ENCODE measurements at regions not wholly inside any gene's neighbourhood (a gene's known extent, or its start where the extent isn't known, plus 50 kb on each side); places are given as distances from the start of the nearest gene placed in this dataset.

DNA sequence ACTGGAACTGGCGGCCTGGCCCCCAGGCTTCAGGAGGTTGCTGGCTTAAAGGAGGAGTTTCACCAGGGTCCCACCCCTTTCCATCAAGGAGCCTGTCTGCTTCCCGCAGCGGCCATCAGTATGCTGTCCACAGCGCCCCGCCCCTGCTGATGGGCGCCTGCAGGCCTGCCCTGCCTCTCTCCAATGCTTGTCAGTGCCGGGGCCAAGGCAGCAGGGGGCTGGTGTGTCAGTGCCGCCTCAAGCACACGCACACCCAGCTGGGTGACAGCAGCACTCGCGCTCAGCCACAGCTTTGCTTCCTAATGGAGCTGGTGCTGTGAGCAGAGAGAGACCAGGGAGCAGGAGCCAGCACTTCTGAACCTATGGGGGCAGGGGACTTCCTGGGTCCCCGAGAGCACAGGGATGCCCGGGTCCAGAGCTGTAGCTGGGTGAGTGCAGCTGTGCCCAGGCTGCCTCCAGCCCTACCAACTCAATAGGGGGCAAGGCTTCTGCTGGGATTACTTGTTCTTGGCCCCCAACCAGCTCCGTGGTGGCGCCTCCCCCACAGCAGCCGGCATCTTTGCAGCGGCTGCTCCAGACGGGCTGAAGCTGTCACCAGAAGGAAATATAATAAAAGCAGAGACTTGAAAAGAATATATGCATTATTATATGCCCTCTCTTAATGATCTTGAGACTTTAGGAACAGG, 377.2 kb upstream of the LRATD1 start:
- H3K36me3 ChIP-seq (ENCODE audit: low read depth, missing control alignments), result no peaks in the 10 kb centered on the region
- DNase-seq, result no peak
- 58 to 84% methylated on average over 18 of the region's 18 CpGs for WGBS, 2 donors
- no peaks in the 10 kb centered on the region for H3K4me1 ChIP-seq
- peak overlapping the region in 1 of 2 donors; percentile 1 for H3K4me3 ChIP-seq
- intact Hi-C loops (cut with DNase I; ENCODE audit: low total_unique reads), result no loop called here
- TF ChIP-seq CTCF (IDR thresholded peaks at IDR 0.05) (no peak), POLR2A (IDR thresholded peaks at IDR 0.05) (no peak)
- H3K27me3 ChIP-seq, result no peaks in the 10 kb centered on the region
- no peak overlapping the region for H3K27ac ChIP-seq
- no peaks in the 10 kb centered on the region for H3K9me3 ChIP-seq

- WGBS, 2 donors, result 80 to 83% methylated on average over 5 of the region's 5 CpGs
- TF ChIP-seq CTCF (IDR thresholded peaks at IDR 0.05) (no peak), POLR2A (IDR thresholded peaks at IDR 0.05) (no peak)
- H3K27me3 ChIP-seq, result no peaks in the 10 kb centered on the region
- no peaks in the 10 kb centered on the region for H3K4me1 ChIP-seq
- no peak for DNase-seq
- no peak overlapping the region for H3K4me3 ChIP-seq
- H3K36me3 ChIP-seq (ENCODE audit: low read depth, missing control alignments), result no peaks in the 10 kb centered on the region
- no peaks in the 10 kb centered on the region for H3K9me3 ChIP-seq
- H3K27ac ChIP-seq, result no peak overlapping the region
- intact Hi-C loops (cut with DNase I; ENCODE audit: low total_unique reads), result no loop called here
Measured at GRCh38 chr2:14256890-14257289, 375.6 kb upstream of the LRATD1 start.

- Histone ChIP-seq H3K9me3 (no peaks in the 10 kb centered on the region), H3K36me3 (ENCODE audit: low read depth, missing control alignments) (no peaks in the 10 kb centered on the region), H3K27ac (no peak overlapping the region), H3K27me3 (no peaks in the 10 kb centered on the region), H3K4me1 (no peaks in the 10 kb centered on the region), H3K4me3 (no peak overlapping the region)
- intact Hi-C loops (cut with DNase I; ENCODE audit: low total_unique reads), result no loop called here
- TF ChIP-seq POLR2A (IDR thresholded peaks at IDR 0.05), result no peak
- no peak for TF ChIP-seq CTCF (IDR thresholded peaks at IDR 0.05)
- no peak for DNase-seq
Measured at GRCh38 chr2:14257801-14258507, 374.6 kb upstream of the LRATD1 start.

DNA sequence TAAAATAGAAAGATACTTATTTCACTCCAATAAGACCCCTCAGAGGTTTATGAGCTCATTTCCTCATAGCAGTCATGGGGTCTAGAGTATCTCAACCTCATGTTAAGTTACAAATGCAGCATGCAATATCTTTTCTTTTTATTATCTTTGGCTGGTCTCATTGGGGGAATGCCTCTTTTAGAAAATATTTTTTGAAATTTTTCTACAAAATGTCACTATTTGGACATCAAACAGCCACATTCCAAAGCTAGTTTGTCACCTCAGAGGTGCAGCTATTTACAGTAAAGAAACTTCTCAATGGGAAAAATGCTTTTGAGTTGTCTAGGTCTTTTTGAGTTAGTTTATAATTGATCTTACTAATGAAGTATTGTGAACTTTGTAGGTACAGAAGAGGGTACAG, 370.7 kb upstream of the LRATD1 start:
- Histone ChIP-seq H3K9me3 (no peaks in the 10 kb centered on the region), H3K36me3 (ENCODE audit: low read depth, missing control alignments) (no peaks in the 10 kb centered on the region), H3K27me3 (no peaks in the 10 kb centered on the region), H3K4me1 (no peaks in the 10 kb centered on the region), H3K4me3 (no peak overlapping the region), H3K27ac (no peak overlapping the region)
- no peak for DNase-seq
- TF ChIP-seq POLR2A (IDR thresholded peaks at IDR 0.05) (no peak), CTCF (IDR thresholded peaks at IDR 0.05) (no peak)
- intact Hi-C loops (cut with DNase I; ENCODE audit: low total_unique reads), result no loop called here

- Histone ChIP-seq H3K4me1 (no peaks in the 10 kb centered on the region), H3K27ac (no peak overlapping the region), H3K9me3 (no peaks in the 10 kb centered on the region), H3K36me3 (ENCODE audit: low read depth, missing control alignments) (no peaks in the 10 kb centered on the region), H3K27me3 (no peaks in the 10 kb centered on the region), H3K4me3 (no peak overlapping the region)
- intact Hi-C loops (cut with DNase I; ENCODE audit: low total_unique reads), result no loop called here
- TF ChIP-seq CTCF (IDR thresholded peaks at IDR 0.05), result no peak
- no peak for TF ChIP-seq POLR2A (IDR thresholded peaks at IDR 0.05)
- DNase-seq, result no peak
Measured at GRCh38 chr2:14263053-14263452, 369.5 kb upstream of the LRATD1 start.

Measured in testis (tissue), 2 donors.